HG02970 (cell line): ENCODE measurements at regions not wholly inside any gene's neighbourhood (a gene's known extent, or its start where the extent isn't known, plus 50 kb on each side); places are given as distances from the start of the nearest gene placed in this dataset.
"Not testable (repeated sequence)": the region's sequence is repeated elsewhere in the genome, so short reads cannot be mapped to it uniquely, and the experiment has no call there.

Source experiments
- ATAC-seq: cut with Tn5 transposase; IDR thresholded peaks from one replicate; pipeline ENCODE4 v1.9.1; 2021; ENCODE audit warnings: mild to moderate bottlenecking, moderate library complexity, moderate number of reproducible peaks; ENCODE audit not compliant: unreplicated experiment, low FRiP score

DNA sequence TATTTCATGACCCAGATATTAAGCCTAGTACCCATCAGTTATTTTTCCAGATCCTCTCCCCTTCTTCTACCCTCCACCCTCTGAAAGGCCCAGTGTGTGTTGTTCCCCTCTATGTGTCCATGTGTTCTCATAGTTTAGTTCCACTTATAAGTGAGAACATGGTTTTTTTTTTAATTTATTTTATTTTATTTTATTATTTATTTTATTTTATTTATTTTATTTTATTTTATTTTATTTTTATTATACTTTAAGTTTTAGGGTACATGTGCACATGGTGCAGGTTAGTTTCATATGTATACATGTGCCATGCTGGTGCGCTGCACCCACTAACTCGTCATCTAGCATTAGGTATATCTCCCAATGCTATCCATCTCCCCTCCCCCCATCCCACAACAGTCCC, 639.2 kb upstream of the KCND2 start:
- ATAC-seq = not testable (repeated sequence)

DNA sequence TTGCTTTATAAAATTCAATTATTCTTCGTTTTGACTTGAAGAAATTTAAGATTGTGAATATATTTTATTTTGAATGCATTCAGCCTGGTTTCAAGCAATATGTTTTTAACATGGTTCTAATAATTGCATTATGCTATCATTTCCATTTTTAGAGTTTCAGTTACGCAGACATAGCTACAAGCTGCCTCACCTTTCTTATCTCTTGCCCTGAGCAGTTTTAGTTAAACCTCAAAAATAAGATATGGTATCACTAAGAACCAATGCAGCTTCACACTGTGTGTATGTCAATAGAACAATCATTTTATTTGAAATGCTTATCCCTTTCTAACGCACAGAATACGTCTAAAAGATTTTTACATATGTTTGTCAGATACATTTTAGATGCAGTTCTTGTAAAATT, 632.6 kb upstream of the KCND2 start:
- no peak for ATAC-seq

DNA sequence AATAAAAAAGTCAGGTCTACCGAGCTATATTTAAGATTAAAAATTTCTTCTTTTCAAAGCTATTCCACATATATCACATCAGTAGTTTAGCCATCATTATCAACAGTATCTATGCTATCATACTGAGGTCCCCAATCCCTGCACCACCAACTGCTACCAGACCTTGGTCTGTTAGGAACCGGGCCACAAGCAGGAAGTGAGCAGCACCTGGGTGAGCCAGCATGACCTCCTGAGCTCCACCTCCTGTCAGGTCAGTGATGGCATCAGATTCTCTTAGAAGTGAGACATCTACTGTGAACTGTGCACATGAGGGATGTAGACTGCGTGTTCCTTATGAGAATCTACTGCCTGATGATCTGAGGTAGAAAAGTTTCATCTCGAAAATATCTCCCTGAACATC, 632.1 kb upstream of the KCND2 start:
- no peak for ATAC-seq

DNA sequence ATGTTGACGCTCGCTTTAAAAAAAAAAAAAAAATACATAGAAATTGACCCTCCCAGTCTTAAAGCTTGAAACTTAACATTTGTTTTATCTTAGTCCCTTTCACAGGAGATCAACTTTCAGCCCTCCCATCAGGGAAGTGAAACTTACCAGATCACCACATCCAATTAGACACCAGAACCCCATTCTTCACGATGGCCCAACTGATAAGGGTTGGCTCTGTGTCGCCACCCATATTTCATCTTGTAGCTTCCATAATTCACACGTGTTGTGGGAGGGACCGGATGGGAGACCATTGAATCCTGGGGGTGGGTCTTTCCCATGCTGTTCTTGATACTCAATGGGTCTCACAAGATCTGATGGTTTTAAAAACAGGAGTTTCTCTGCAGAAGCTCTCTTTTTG, 629.4 kb upstream of the KCND2 start:
- ATAC-seq = no peak

DNA sequence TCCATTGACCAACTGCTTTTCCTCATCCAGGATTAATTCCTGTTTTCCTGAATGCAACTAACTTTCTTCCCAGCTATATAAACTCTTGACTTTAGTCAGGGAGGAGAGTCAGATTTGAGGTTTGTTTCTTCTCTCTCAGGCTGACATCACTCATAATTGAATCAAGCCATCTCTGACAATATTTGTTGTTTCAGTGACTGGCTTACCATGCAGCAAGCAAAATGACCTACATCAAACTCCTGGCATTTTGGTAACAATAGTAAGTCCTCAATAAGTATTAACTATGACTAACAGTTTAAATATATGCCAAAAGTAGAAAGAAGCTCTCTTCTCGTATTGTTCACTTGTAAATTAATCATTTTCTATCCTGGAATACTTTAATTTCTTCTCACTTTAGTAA, 625.7 kb upstream of the KCND2 start:
- no peak for ATAC-seq

DNA sequence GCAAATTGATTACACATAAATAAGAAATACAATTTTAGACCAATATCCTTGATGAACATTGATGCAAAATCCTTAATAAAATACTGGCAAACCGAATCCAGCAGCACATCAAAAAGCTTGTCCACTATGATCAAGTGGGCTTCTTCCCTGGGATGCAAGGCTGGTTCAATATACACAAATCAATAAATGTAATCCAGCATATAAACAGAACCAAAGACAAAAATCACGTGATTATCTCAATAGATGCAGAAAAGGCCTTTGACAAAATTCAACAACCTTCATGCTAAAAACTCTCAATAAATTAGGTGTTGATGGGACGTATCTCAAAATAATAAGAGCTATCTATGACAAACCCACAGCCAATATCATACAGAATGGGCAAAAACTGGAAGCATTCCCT, 624.2 kb upstream of the KCND2 start:
- ATAC-seq = not testable (repeated sequence)

DNA sequence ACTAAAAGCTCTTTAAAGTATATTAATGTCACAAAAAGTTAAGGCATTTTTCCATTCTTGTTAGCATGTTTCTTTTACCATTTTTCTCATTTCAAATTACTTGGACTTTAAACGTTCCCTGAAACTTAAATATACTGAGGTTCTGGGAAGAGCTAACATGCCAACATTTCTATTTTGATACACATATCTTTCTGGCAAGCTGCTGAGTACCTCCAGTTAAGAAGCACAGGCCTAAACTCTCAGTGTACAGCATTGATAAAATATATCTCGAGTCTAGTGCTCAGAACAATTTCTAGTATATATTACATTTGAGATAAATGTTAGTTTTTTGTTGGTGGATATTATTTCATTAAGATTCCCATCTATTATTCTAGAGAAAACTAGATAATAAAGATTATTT, 612.9 kb upstream of the KCND2 start:
- no peak for ATAC-seq

DNA sequence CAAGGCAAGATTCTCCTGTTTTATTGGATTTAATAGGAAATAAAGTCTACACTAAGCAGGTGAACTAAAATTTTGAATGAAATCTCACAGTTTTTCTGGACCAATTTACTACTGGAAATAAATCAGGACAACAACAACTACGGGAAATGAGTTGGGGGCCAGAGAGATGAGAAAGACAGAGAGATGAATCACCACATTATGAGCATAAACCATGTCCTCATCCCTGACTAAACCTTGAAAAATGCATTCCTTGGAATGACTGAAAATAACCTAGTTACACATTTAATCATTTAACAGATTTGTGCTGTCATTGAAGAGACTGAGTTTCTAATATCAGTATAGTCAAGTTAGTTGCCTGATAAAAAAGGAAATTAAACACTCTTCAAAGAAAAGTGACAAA, 608.4 kb upstream of the KCND2 start:
- ATAC-seq = no peak

DNA sequence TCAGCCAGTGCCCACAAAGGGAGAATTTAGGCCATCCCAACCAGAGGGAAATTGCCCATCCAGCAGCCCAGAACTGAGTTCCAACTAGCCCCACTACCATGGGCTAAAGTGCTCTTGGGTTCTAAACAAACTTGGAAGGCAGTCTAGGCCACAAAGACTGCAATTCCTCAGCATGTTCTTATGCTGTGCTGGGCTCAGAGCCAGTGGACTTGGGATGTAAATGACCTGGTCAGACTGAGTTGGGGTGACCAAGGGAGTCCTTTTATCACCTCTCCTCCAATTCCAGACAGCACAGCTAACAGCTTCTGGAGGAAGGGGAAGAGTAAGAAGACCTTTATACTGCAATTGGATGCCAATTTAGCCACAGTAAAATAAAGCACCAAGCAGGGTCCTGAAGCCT, 607.2 kb upstream of the KCND2 start:
- ATAC-seq = no peak

DNA sequence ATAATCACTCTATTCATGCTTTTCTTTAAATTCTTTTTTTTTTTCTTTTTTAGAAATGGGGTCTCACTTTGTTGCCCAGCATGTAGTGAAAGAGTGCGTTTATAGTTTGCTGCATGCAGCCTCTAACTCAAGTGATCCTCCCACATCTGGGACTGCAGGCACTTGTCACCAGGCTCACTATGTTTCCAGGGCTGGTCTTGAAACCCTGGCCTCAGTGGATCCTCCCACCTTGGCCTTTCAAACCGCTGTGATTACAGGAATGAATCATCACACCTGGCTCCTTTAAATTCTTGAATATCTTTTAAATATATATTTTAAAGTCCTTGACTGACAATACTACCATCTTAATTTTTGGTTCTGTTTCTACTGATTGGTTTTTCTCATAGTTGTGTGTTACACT, 591.6 kb upstream of the KCND2 start:
- no peak for ATAC-seq

DNA sequence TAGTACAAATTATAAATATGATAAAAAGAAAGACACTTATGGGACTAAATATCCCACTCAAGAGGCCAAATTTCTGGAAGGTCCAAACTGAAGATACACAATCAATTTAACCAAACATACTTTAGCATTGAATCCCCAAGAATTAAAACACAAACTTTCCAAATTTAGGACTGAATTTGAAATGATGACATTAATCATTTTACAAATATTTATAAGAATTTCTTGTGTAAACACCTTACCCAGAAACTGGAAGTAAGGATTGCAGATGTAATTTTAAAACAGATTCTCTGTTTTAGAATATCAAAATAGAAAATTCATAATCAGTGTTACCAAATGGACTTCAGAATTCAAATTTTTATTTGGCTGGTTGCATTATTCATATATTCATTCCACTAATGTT, 588.2 kb upstream of the KCND2 start:
- no peak for ATAC-seq

DNA sequence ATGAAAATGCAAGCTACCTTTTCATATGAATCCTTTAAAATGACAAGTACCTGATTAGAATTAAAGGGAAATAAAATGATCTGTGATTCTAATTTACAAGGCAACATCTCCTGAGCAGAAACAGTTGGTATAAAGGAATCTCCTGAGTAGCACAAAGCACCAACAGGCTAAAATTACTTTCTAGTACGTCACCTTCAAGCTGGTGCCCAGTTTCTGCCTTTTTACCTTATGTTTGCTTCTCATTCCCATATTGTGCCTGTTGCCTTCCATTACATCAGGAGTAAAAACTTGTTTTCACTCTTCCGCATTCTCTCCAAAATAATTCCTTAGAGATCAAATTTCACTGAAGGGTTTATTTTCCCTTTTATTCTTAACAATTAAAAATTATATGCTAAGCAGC, 587.1 kb upstream of the KCND2 start:
- ATAC-seq = no peak

DNA sequence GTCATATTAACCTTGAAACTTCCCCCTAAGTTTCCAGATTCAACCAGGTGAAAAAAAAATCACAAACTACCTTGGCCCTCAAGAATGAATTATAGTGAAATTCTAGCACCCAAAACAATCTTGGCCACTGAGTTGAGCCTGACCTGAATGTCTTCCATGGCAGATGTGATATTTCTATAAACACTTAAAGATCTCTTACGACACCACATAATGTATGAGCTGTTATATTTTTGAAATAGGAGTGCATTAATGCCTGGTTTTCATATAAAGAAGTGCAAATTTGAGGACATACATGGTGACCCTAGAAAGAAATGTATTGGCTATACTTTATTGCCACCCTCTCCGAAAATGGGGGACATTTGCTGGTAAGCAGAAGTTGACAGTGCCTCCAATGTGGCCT, 584.1 kb upstream of the KCND2 start:
- no peak for ATAC-seq

DNA sequence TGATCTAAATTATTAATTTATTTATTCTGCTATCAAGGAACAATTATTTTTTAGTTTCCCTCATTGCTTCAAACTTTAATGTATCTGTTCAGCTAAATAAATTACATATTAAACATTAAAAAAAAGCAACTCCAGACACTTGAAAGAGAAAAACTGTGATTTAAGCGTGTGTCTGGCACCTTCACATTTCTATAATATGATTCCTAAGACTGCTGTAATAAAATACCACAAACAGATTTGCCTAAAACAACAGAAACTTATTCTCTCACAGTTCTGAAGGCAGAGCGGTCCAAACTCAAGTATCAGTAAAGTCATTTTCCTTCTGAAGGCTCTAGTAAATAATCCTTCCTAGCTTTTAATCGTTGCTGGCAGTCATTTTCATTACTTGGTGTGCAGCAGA, 580.4 kb upstream of the KCND2 start:
- no peak for ATAC-seq

DNA sequence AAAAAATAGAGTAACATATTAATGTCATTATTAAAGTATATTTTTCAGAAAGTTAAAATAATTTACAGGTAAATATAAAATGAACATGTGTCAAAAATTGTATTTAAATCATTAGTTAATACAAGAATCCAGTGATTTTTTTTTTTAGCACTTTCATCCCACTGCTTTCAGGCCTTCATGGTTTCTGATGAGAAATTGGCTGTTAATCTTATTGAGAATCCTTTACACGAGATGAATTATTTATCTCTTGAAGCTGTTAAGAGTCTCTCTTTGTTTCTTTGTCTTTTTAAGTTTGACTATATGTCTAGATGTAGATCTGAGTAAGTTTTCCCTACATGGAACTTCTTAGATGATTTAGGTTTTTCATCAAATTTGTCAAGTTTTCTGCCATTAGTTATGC, 578.5 kb upstream of the KCND2 start:
- ATAC-seq = no peak

DNA sequence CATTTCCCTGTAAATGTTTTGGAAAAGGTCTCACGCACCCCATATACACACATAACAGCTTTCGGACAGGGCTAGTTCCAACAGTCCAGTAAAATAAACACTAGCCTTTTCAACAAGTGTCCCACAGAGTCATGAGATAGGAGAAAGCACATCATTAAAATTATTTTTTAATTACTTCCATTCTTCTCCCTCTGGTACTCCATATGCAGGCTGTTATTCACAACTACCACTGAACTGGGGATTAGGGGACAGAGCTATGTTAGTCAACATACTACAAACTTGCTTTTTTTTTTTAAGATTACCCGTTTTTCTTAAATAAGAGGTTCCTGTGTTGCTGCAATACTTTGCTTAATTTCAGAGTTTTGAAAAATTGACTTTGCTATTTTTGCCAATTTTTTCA, 576.6 kb upstream of the KCND2 start:
- no peak for ATAC-seq

DNA sequence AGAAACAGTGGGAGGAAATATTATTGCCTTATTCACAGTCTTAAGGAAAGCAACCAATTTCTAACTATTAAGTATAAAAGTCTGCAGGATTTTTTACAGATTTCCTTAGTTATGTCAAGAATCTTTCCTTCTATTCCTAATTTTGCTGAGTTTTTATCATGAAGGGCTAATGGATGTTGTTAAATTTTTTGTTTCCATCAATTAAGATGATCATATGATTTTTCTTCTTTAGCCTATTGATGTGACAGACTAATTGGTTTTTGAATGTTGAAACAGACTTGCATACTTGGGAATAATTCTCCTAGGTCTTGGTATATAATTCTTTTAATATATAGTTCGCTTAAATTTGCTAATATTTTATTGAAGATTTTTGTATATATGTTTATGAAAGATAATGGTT, 569.1 kb upstream of the KCND2 start:
- ATAC-seq = no peak

DNA sequence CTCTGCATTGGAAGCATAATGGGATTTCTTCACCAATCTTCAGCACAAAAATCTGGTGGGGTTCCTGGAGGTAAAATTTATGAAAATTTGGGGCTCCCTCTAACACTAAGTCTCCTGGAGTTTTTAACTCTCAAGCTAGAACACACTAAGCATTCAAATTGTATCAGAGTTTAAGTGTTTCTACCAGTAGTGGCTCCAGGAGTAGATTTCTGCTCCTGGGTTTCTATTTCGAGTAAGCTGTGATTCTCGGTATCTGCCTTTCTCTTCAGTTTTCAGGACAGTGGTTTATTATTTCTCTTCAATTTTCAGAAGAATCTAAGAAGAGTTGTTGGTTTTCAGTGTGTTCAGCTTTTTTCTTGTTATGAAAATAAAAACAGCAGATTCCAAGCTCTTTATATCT, 566.4 kb upstream of the KCND2 start:
- ATAC-seq = no peak

DNA sequence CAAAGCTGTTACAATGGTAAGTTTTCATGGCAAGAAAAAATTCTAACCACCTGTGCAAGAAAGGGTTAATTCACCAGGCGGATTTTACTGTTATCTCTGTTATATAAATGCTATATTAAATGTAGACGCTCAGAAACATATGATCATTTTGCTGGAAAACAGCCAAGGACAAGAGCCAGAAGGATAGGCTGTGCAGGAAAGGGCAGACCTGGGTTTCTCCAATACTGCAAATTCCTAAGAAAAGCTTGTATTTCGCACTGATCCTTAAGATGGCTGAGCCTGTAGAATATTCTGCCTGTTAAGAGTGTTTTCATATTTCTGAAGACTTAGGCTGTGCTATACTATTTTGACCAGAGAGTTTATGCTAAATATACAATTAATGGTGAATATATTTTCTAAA, 564.1 kb upstream of the KCND2 start:
- no peak for ATAC-seq

DNA sequence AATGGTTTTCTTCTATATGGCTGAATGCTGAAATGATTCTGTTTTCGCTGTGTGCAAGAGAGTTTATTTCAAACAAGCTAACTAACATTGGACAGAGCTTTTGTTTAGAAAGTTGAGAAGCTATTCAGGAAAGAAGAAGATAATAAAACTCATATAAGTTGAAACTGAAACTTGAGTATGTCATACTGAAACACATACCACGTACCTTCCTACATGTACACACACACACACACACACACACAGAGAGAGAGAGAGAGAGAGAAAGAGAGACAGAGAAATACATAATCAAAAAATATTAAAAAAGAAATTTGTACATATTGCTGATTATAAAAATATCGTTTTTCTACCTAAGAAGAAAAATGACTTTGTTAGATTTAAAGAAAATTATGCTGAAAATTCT, 561.9 kb upstream of the KCND2 start:
- no peak for ATAC-seq

DNA sequence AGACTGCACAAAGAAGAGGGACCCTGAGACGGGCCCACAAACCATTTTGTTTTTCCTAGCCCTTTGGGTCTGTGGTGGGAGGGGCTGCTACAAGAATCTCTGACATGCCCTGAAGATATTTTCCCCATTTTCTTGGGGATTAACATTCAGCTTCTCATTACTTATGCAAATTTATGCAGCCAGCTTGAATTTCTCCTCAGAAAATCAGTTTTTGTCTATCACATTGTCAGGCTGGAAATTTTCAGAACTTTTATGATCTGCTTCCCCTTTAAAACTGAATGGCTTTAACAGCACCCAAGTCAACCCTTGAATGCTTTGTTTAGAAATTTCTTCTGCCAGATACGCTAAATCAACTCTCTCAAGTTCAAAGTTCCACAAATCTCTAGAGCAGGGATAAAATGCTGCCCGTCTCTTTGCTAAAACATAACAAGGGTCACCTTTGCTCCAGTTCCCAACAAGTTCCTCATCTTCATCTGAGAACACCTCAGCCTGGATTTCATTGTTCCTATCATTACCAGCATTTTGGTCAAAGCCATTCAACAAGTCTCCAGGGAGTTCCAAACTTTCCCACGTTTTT, 560.0 kb upstream of the KCND2 start:
- ATAC-seq = no peak

DNA sequence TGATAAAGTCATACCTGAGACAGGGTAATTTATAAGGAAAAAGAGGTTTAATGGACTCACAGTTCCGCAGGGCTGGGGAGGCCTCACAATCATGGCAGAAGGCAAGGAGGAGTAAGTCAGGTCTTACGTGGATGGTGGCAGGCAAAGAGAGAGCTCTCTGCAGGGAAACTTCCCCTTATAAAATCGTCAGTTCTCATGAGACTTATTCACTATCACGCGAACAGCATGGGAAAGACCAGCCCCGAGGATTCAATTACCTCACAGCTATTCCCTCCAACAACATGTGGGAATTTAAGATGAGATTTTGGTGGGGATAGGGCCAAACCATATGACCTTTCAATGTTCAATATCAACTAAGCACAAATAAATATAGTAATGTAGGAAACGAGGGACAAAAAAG, 559.4 kb upstream of the KCND2 start:
- no peak for ATAC-seq

DNA sequence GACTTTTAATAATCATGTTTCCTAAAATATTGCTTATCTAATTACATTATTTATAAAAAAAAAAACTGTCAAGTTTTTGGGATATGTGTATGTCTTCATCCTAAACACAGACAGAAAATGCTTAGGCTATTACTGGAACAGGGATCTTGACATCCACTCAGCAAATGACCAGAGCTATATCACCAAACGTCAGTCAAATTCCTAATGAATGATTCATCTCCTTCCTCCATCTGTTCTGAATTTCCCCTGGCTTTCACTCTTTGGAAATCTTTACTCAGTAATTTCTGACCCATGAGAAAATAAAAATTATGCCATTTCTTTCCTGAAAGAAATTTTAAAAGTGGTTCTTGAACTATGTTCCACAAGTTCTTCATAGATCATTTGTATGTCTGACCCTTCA, 552.4 kb upstream of the KCND2 start:
- no peak for ATAC-seq
